GM21825 (cell line): ENCODE measurements at regions not wholly inside any gene's neighbourhood (a gene's known extent, or its start where the extent isn't known, plus 50 kb on each side); places are given as distances from the start of the nearest gene placed in this dataset.
"Not testable (repeated sequence)": the region's sequence is repeated elsewhere in the genome, so short reads cannot be mapped to it uniquely, and the experiment has no call there.

Source experiments
- ATAC-seq: cut with Tn5 transposase; IDR thresholded peaks from one replicate; pipeline ENCODE4 v1.9.1; 2021; ENCODE audit warnings: mild to moderate bottlenecking, moderate library complexity; ENCODE audit not compliant: unreplicated experiment

DNA sequence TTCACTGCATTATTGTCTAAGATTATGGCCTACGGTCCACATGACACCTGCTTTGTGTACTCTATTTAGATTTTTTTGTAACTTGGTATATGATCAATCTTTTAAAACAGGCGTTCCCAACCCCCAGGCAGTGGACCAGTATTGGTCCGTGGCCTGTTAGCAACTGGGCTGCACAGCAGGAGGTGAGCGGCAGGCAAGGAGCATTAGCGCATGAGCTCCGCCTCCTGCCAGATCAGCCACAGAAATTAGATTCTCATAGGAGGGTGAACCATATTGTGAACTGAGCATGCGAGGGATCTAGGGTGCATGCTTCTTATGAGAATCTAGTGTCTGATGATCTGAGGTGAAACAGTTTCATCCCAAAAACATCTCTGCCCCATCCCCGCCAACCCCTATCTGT, 228.4 kb upstream of the NR5A2 start:
- no peak for ATAC-seq

DNA sequence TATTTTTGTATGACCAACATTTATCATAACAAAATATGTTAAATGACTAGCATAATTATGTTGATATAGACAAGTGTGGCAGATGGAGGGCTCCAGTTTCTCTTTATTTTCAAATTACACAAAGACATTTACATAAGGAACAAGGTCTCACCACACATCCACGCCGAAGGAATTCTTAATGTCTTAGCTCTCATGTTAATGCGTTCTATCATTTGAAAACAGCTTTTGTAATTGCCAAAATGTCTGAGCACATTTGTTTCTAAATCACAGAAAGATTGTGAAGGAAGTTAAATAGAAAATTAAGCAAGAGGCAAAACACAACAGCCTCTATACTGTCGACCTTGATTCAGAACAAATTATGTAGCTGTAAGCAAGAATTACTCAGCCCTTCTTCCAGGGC, 223.0 kb upstream of the NR5A2 start:
- ATAC-seq = no peak

DNA sequence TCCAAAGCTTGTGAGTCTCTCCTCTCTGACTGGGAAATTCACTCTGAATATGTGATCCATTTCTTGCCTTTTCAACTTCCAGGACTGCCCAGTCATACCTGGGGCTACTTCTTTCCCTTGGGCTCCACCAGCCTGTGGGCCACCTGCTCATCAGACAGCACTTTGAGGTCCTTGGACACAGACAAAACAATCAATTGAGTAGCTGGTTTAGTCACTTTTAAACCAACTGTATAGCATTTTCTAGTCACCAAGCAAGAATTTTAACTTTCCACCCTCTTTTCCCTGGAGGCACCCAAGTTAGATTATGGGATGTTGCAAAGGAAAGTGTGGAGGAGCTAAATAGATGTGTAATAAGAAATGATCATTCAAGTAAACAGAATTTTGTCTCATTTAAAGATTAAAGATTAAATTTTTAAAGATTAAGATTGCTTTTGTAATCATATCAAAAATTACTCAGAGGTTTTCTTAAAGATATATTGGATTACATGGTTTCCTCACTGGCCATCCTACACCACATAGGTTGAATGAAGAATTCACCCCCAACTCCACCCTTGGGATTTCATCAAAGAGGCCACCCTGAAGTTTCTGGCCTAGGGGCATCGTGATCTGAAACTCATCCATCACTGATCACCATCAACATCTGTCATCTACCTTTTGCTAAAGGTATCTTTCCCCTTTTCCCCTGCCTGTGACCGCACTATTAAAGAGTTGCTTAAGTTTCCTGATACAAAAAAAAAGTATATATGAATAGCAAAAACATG, 219.2 kb upstream of the NR5A2 start:
- ATAC-seq = no peak

DNA sequence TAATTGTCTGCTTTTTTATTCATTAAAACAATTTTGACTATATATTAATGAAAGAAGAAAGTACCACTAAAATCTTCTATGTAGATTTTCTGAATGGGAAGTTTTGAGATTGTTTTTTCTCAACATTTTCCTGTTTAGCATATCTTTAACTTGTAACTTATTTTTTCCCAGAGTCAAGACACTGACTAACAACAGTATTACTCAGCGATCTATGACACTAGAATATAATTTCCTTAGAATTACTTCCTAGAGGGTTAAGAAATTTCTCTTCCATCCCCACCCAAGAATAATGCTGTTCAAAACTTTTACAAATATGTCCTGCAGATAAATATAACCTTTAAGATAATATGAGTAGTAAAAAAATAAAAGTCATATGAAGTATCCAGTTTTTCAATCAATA, 218.2 kb upstream of the NR5A2 start:
- ATAC-seq = no peak

DNA sequence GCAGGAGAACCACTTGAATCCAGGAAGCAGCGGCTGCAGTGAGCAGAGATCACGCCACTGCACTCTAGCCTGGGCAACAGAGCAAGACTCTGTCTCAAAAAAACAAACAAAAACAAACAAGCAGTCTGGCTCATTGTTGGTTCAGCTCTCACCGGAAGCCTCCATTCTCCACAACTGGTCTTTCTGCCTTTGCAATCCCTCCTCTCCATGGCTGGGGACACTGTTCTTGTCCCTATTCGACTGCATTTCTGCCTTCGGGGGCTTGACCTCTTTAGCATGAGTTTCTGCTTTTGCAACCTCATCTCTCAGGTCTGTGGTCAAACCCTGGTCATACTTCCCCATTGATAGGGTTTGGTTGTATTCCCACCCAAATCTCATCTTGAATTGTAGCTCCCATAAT, 216.3 kb upstream of the NR5A2 start:
- ATAC-seq = no peak

DNA sequence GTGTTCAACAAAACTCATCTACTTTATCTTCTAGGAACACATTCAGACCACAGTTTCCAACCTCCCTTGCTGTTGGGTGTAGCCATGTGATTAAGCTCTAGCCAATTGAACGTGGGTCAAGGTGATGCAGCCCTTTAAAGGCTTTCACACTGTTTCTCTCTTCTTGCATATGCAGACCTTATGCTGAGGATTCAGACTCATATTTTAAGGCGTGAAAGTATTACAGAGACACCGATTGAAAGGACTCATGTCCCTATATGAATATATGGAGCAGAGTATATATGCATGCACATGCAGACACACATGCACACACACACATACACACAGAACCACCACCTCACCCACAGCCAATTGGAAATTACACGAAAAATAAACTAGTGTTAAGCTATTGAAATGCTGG, 214.3 kb upstream of the NR5A2 start:
- ATAC-seq = no peak

DNA sequence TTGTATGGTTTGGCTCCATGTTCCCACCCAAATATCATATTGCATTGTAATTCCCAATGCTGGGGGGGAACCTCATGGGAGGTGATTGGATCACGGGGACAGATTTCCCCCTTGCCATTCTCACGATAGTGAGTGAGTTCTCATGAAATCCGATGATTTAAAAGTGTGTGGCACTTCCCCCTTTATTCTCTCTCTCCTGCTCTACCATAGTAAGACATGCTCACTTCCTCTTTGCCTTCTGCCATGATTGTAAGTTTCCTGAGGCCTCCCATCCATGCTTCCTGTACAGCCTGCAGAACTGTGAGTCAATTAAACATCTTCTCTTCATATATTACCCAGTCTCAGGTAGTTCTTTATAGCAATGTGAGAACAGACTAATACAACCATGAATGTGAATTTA, 211.6 kb upstream of the NR5A2 start:
- ATAC-seq = no peak

DNA sequence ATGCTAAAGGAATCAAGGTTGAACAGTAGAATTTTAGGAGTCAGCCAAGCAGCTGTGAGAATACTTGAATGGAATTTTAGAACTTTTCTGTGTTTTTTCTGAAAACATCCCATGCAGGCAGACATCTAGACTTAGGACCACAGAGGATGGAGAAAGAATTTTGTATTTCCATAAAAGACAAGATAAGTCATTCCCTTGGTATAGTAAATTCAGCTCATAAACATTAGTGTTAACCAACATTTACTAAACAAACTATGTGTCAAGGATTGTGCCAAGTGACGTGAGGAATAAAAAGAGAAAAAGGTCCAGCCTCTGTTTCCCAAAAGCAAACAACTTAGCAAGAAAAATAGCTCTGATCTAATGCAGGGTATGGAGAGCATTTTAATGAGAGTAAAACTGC, 210.2 kb upstream of the NR5A2 start:
- no peak for ATAC-seq

DNA sequence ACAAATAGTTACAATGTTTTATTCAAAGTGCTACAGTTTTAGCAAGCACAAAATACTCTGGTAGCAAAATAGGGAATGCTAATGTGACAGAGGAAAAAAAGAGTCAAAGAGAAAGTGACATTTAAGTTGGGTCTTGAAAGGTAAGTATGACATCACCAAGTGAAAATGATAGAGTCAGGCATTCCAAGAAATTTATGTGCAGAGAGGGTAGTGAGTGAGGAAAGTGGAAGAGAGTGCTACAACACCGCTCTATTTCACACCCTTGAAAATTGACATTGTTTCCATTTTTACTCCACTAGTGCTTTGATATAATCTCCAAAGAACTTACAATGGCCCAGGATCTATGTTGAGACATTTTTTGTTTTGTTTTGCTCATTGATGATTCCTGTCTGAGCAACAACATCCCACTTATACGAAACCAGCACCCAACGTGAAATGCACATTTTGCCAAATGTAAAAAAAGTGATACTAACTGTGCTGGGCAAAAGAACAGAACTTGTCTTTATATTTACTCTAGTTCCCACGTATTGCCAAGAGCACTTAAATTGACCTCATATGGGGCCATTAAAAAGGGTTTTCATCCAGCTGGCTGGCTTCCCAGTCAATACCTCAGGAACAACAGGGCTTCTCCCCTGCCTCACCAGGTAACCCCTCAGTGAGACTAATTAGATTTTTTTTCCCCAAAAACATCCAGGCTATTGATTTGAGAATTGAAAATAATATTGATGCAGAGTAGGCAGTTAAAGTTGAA, 206.3 kb upstream of the NR5A2 start:
- ATAC-seq = no peak

DNA sequence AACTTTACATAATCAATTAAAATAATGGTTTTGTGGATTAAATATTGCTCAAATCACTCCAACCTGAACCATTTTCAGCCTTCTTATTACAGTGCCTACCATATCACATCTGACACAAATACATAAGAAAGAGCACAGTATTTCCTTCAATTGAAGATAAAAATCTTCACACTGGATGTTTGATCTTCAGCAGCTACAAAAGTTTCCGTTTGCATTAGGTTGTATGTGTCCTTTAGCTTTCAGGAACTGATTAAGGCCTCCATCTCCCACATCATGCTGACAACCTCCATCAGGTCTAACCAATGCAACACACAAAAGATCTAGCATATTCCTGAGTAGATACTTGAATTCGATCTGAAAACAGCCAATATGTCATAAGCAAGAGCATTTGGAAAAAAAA, 195.1 kb upstream of the NR5A2 start:
- no peak for ATAC-seq

DNA sequence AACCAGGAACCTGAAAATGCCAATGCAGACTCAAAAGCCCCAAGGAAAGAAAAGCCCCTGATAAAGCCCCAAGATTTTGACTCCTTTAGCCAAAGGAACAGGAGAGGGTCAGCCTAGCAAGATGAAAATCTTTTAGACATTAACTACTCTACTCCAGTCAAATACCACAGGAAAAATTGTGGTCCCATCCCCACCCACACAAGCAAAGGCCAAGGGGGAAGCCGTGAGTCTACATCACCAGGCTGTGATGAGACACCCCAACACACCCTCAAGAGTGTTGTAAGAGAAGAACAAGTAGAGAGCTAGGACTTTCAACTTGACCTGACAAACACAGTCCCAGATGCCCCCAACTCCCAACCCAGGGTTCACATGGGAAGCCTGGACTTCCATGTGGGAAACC, 192.8 kb upstream of the NR5A2 start:
- ATAC-seq = no peak

DNA sequence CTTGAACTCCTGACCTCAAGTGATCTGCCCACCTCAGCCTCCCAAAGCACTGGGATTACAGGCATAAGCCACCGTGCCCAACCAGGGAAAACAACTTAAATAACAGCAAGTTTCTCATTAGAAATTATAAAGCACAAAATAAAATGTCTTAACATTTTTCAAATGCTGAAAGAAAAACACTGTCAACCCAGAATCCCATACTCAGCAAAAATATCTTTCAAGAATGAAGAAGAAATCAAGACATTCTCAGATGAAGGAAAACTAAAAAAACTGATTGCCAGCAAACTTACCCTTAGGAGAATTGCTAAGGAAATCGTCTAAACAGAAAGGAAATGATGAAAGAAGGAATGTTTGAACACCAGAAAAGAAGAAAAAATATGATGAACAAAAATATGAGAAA, 191.1 kb upstream of the NR5A2 start:
- ATAC-seq = no peak

DNA sequence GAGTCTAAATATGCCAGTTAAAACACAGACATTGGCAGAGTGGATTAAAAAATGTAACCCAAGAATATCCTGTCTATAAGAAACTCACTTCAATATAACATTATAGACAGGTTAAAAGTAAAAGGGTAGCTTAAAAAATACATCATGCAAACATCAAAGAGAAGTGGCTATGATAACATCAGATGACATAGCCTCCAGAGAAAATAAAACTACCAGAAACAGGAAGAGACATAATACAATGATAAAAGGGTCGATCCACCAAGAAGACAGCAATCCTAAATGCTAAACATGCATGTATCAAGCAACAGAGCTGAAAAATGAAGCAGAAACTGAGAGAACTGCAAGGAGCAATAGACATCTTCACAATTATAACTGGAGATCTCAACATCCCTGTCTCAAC, 190.2 kb upstream of the NR5A2 start:
- ATAC-seq = no peak

DNA sequence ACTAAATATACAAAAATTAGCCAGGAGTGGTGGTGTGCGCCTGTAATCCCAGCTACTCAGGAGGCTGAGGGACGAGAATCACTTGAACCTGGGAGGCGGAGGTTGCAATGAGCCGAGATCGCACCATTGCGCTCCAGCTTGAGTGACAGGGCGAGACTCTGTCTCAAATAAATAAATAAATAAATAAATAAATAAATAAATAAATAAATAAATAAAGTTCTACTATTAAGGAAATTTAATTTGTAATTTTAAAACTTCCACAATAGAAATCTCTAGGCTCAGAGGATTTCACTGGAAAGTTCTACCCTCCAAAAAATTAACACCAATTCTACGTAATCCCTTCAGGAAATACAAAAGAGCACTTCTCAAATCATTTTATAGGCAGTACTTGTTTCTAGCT, 187.9 kb upstream of the NR5A2 start:
- not testable (repeated sequence) for ATAC-seq

DNA sequence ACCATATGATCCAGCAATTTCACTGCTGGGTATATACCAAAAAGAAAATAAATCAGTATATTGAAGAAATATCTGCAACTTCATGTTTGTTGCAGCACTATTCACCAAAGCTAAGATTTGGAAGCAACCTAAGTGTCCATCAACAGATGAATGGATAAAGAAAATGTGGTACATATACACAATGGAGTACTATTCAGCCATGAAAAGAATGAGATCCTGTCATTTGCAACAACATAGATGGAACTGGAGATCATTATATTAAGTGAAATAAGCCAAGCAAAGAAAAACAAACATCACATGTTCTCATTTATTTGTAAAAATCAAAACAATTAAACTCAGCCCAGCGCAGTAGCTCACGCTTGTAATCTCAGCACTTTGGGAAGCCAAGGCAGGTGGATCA, 184.4 kb upstream of the NR5A2 start:
- not testable (repeated sequence) for ATAC-seq

DNA sequence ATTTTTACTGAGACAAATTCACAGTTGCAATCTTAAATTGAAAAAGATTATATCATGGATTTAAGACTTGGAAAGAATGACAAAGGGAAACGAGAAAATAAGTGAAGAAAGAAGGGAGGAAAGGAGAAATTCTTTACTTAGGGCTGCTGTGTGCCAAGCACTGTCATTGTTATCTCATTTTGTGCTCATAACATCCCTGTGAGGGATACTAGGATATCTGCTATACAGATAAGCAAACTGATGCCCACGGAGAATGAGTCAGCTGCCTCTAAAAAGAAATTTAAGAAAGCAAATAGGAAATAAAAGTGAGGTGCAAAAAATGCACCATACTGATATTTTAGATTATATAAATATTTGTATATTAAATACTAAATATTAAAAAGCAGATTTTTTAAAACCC, 183.6 kb upstream of the NR5A2 start:
- ATAC-seq = no peak

DNA sequence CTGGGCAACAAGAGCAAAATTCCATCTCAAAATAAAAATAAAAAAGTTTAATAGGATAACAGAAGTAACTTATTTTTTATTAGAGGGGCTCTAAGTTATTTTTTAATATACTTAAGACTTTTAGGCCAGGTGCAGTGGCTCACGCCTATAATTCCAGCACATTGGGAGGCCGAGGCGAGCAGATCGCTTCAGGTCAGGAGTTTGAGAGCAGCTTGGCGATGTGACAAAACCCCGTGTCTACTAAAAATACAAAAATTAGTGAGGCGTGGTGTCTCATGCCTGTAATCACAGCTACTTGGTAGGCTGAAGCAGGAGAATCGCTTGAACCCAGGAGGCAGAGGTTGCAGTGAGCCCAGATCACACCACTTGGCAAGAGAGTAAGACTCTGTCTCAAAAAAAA, 180.5 kb upstream of the NR5A2 start:
- no peak for ATAC-seq

DNA sequence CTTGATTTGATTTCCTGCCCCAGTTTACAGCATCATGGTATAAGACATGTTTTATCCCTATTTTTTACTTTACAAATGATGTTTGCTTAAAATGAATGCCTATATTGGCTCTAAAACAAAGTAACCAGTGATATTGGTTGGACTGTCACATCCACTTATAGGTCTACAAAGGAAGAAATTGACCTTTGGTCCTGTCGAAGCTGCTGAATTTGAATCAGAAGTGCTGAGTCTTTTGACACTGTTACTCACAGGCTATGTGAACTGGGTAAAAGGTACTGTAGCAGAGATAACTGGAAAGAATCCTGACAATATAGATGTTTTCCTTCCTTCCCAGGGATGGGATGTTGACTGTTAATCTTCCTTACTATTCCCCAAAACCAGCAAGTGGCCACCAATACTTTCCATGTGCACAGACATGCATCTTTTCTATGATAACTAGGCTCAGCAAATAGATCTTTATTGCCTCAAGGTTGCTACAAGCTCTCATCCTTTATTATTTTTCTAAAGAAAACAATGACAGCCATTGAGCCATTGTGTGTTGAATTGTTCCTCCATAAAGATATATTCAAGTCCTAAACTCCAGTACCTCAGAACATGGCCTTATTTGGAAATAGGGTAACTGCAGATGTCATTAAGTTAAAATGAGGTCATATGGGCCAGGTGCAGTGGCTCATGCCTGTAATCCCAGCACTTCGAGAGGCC, 175.9 kb upstream of the NR5A2 start:
- no peak for ATAC-seq

DNA sequence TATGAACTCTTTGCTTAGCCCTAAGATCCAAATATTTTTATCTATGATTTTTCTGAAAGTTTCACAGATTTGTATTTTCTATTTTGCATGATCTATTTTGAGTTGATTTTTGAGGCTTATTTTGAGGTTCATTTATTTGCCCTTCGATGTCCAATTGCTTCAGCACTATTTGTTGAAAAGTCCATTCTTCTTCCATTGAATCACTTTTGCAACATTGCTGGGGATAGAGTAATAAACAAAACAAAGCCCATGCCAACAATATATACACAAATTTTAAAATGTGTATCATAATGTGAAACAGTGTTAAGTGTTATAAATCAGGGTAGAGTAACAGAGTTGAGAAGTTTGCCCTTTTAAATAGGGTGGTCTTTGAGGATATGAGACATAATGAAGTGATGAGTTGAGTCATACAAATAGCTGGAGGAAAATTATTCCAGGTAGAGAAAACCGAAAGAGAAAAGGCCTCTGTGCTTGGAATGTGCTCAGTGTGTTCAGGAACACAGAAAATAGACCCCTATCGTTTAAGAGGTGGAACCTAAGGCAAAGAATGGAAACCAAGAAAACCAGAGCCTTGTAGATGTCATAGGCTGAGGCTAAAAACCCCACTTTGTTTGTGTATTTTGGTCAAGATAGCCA, 172.7 kb upstream of the NR5A2 start:
- ATAC-seq = no peak

DNA sequence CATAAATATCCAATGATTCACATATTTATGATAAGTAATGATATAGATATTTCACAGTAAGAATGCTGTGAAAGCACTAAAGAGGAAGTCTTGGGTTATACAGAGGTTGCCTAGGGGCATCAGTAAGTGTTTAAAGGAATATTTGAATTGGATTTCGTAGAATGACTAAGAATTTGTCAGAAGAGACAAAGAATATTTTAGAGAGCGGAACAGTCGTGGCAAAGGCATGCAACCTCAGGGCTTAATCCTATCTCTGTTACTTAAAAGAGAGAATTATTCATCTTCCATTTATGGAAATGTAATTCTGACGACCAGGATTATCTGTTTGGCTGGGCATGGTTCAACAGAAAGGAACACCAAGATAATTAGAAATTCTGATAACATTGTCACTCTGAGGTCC, 171.9 kb upstream of the NR5A2 start:
- no peak for ATAC-seq

DNA sequence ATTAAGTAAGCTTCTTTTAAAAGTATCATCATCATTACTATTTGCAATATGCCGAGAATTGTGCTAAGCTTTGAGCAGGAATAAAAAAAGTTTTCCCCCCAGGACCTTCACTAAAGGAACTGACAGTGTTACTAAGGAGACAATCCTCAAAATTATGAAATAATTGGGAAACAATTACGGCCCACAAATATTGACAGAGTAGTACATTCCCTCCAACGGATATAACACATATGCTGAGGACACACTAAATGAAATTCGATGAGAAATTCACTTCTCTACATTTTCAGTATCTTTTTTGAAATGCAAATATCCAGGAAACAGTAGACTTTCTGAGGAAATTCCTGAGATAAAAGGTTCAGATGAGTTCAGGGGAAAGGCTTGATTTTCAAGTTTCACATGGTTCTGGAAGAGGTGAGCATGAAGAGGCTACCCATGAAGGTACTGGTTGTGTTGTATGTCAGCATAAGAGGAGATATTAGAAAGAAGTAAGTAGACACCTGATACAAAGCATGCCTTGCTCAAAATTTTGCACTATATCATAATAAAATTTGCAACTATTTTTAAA, 171.2 kb upstream of the NR5A2 start:
- no peak for ATAC-seq
